Hepatocyte (in vitro differentiated cells): ENCODE measurements at regions not wholly inside any gene's neighbourhood (a gene's known extent, or its start where the extent isn't known, plus 50 kb on each side); places are given as distances from the start of the nearest gene placed in this dataset.

Experiments used
- EZH2 ChIP-seq: fragments of 200-600 bp; sonication (generic); IDR thresholded peaks from 2 replicates; pipeline ENCODE4 v1.6.1; 2016; ENCODE audit warnings: antibody characterized with exemption, mild to moderate bottlenecking, borderline replicate concordance
- TF ChIP-seq, protein P1 (sequence below): fragments of 200-600 bp; sonication (generic); IDR thresholded peaks from 2 replicates; pipeline ENCODE4 v1.5.1; 2016; ENCODE audit warnings: antibody characterized with exemption, mild to moderate bottlenecking; ENCODE audit not compliant: poor library complexity

DNA sequence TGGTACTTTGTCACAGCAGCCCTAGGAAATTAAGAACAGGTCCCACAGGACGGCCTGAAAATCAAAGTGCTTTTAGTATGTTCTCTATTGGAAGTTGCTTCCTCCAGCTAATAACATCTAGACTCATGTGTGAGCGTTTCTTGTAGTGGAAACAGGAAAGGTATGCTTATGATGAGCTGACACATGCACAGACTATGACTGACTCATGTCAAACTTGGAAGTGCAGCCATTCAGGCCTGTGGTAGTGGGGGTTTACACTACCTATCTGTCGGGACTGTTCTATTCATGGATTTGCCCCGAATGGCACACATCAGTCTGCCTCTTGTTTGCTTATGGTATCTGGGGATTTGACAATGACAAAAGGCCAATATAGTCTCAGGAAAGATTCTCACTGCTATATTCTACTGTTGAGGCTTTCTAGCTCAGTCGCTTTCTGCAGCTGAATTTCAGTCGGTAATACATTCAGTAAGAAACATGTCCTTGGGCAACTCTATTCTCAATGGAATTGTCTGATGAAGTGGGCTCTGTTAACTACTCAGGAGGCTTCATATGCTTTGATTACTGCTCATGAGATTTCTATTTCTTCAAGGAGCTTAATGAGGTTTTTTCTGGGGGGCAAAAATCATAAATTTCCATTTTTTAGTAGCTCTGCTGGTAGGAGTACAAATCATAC, 270.3 kb upstream of the DAAM1 start:
- TF ChIP-seq, protein P1, sequence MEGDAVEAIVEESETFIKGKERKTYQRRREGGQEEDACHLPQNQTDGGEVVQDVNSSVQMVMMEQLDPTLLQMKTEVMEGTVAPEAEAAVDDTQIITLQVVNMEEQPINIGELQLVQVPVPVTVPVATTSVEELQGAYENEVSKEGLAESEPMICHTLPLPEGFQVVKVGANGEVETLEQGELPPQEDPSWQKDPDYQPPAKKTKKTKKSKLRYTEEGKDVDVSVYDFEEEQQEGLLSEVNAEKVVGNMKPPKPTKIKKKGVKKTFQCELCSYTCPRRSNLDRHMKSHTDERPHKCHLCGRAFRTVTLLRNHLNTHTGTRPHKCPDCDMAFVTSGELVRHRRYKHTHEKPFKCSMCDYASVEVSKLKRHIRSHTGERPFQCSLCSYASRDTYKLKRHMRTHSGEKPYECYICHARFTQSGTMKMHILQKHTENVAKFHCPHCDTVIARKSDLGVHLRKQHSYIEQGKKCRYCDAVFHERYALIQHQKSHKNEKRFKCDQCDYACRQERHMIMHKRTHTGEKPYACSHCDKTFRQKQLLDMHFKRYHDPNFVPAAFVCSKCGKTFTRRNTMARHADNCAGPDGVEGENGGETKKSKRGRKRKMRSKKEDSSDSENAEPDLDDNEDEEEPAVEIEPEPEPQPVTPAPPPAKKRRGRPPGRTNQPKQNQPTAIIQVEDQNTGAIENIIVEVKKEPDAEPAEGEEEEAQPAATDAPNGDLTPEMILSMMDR = no peak
- no peak for TF ChIP-seq EZH2
